Neuronal stem cell (in vitro differentiated cells): ENCODE measurements at regions not wholly inside any gene's neighbourhood (a gene's known extent, or its start where the extent isn't known, plus 50 kb on each side); places are given as distances from the start of the nearest gene placed in this dataset.
A peak's percentile ranks its signal among the peaks of the same experiment; 100 is the strongest.
"Not testable (repeated sequence)": the region's sequence is repeated elsewhere in the genome, so short reads cannot be mapped to it uniquely, and the experiment has no call there.

ENCODE experiments used
- DNase-seq: peaks from one replicate; pipeline ENCODE4 v3.0.0-alpha.2; 2013; ENCODE audit warnings: low spot score
- H2AFZ ChIP-seq: one replicate; pipeline ENCODE4 v1.6.1; 2013; ENCODE audit warnings: mild to moderate bottlenecking, low read length, inconsistent platforms
- H2AK5ac ChIP-seq: 2 replicates; pipeline ENCODE4 v1.6.1; 2013; ENCODE audit warnings: low read depth, mild to moderate bottlenecking, inconsistent platforms, low read length, moderate library complexity, mixed read lengths
- H2BK120ac ChIP-seq: 2 replicates; pipeline ENCODE4 v1.6.1; 2013; ENCODE audit warnings: low read depth, mild to moderate bottlenecking, inconsistent platforms, low read length, moderate library complexity, mixed read lengths
- H2BK12ac ChIP-seq: one replicate; pipeline ENCODE4 v1.6.1; 2013; ENCODE audit warnings: low read length, inconsistent platforms
- H2BK15ac ChIP-seq: 2 replicates; pipeline ENCODE4 v1.6.1; 2013; ENCODE audit warnings: mild to moderate bottlenecking, low read length, inconsistent platforms, mixed read lengths
- H2BK5ac ChIP-seq: one replicate; pipeline ENCODE4 v1.6.1; 2013; ENCODE audit warnings: inconsistent platforms, mild to moderate bottlenecking, low read length, moderate library complexity
- H3K14ac ChIP-seq: one replicate; pipeline ENCODE4 v1.6.1; 2013; ENCODE audit warnings: low read length, inconsistent platforms
- H3K18ac ChIP-seq: 2 replicates; pipeline ENCODE4 v1.6.1; 2013; ENCODE audit warnings: low read length, inconsistent platforms
- H3K23ac ChIP-seq: 2 replicates; pipeline ENCODE4 v1.6.1; 2013; ENCODE audit warnings: low read depth, mild to moderate bottlenecking, mixed read lengths, low read length, inconsistent platforms; ENCODE audit not compliant: poor library complexity
- H3K27ac ChIP-seq: replicated peaks from 3 replicates; pipeline ENCODE4 v1.5.1; 2013; ENCODE audit warnings: low read length, inconsistent platforms
- H3K27me3 ChIP-seq, 3 experiments: 2 replicates each; pipeline ENCODE4 v1.6.1; 2013; ENCODE audit warnings: low read length in 3 of 3, mild to moderate bottlenecking in 2 of 3, inconsistent platforms in 1 of 3, low read depth in 1 of 3, mixed read lengths in 1 of 3, moderate library complexity in 1 of 3; ENCODE audit not compliant: control insufficient read depth in 3 of 3, insufficient read depth in 3 of 3
- H3K36me3 ChIP-seq, 2 donors: replicated peaks in 1 of 2; 2 replicates each; pipeline ENCODE4 v1.6.1; 2013; ENCODE audit warnings: low read length in 2 of 2; ENCODE audit not compliant: control insufficient read depth in 2 of 2, insufficient read depth in 2 of 2
- H3K4ac ChIP-seq: 2 replicates; pipeline ENCODE4 v1.6.1; 2013; ENCODE audit warnings: inconsistent platforms, mild to moderate bottlenecking, low read length, moderate library complexity
- H3K4me1 ChIP-seq, 2 donors: 1 replicate in 1 of 2; 2 replicates in 1 of 2; pipeline ENCODE4 v1.6.1; 2013; ENCODE audit warnings: low read length in 2 of 2, low read depth in 1 of 2; ENCODE audit not compliant: control insufficient read depth in 2 of 2, insufficient read depth in 1 of 2
- H3K4me2 ChIP-seq: one replicate; pipeline ENCODE4 v1.6.1; 2013; ENCODE audit warnings: mild to moderate bottlenecking, low read length, inconsistent platforms; ENCODE audit not compliant: insufficient read depth, poor library complexity, severe bottlenecking
- H3K4me3 ChIP-seq, 2 donors: 2 replicates each; pipeline ENCODE4 v1.5.1; 2013; ENCODE audit warnings: low read length in 2 of 2, mild to moderate bottlenecking in 2 of 2, inconsistent platforms in 1 of 2, moderate library complexity in 1 of 2
- H3K79me1 ChIP-seq: one replicate; pipeline ENCODE4 v1.6.1; 2013; ENCODE audit warnings: low read depth, mild to moderate bottlenecking, inconsistent platforms, low read length, moderate library complexity
- H3K9ac ChIP-seq: one replicate; pipeline ENCODE4 v1.6.1; 2013; ENCODE audit warnings: mild to moderate bottlenecking, low read depth, low read length, inconsistent platforms; ENCODE audit not compliant: poor library complexity
- H3K9me3 ChIP-seq, 2 donors: replicated peaks in 1 of 2; 2 replicates each; pipeline versions ENCODE3 to v1.6.1; 2013; ENCODE audit warnings: low read length in 2 of 2, mild to moderate bottlenecking in 2 of 2, inconsistent platforms in 1 of 2, low read depth in 1 of 2, mixed read lengths in 1 of 2, moderate library complexity in 1 of 2; ENCODE audit not compliant: control insufficient read depth in 2 of 2, insufficient read depth in 1 of 2
- H4K8ac ChIP-seq: one replicate; pipeline ENCODE4 v1.6.1; 2013; ENCODE audit warnings: low read depth, mild to moderate bottlenecking, inconsistent platforms, low read length, moderate library complexity
- H4K91ac ChIP-seq: one replicate; pipeline ENCODE4 v1.6.1; 2013; ENCODE audit warnings: low read length, low read depth, mild to moderate bottlenecking, inconsistent platforms; ENCODE audit not compliant: poor library complexity
- WGBS, 2 donors: extraction: QIAGEN DNeasy Blood & Tissue Kit; methylation state at CpG; one replicate each; pipeline ENCODE4 v1.1.7; 2013; ENCODE audit warnings: missing lambda C conversion rate in 2 of 2, mixed read lengths in 1 of 2; ENCODE audit not compliant: insufficient read length in 2 of 2, insufficient replicate concordance in 1 of 2; ENCODE audit errors: extremely low coverage in 2 of 2; 5-methylcytosine and 5-hydroxymethylcytosine counted together

DNA sequence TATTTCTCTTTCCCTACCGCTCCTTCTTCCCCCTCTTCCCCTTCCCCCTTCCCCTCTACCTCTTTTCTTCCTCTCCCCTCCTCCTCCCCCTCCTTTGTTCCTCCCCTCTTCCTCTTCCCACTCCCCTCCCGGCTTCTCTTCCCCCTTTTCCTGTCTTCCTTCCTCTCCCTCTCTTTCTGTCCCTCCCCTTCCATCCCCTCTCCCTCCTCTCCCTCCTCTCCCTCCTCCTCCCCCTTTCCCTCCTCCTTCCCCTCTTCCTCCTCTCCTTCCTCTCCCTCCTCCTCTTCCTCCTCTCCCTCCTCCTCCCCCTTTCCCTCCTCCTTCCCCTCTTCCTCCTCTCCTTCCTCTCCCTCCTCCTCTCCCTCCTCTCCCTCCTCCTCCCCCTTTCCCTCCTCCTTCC is 81.5 kb downstream of the TFAP2C start:
- not testable (repeated sequence) for H3K18ac ChIP-seq, H3K27ac ChIP-seq
- no CpG with 5 or more reads among the region's 2 CpGs for WGBS, 2 donors

GRCh38 chr20:56711018-56711417 is 81.9 kb downstream of the TFAP2C start:
- Histone ChIP-seq H3K27ac (no peak overlapping the region), H3K9me3 (no peaks in the 10 kb centered on the region), H3K4ac (no peak overlapping the region), H2AFZ (no peak overlapping the region), H2BK5ac (no peak overlapping the region), H2AK5ac (no peak overlapping the region), H3K9ac (no peak overlapping the region), H3K79me1 (no peaks in the 10 kb centered on the region), H2BK15ac (no peak overlapping the region), H3K4me2 (no peak overlapping the region), H2BK120ac (no peak overlapping the region), H3K4me1 (peaks cover 0 to 5% of the 10 kb centered on the region in 2 donors), H2BK12ac (no peak overlapping the region), H3K27me3 (peaks cover 0 to 2% (median 0%) of the 10 kb centered on the region in 3 experiments), H4K8ac (no peak overlapping the region), H3K18ac (no peak overlapping the region), H3K4me3 (no peak overlapping the region), H4K91ac (no peak overlapping the region), H3K14ac (no peak overlapping the region), H3K23ac (no peak overlapping the region), H3K36me3 (no peaks in the 10 kb centered on the region)
- WGBS, 2 donors, result no CpG with 5 or more reads among the region's 6 CpGs
- no peak for DNase-seq

More for the DNA sequence above, 81.5 kb downstream of the TFAP2C start:
- H3K4ac ChIP-seq, H2BK120ac ChIP-seq, H3K4me1 ChIP-seq, H4K91ac ChIP-seq, H3K27me3 ChIP-seq, H2AFZ ChIP-seq, H3K9me3 ChIP-seq, H2BK5ac ChIP-seq, H4K8ac ChIP-seq, H3K23ac ChIP-seq, H2BK12ac ChIP-seq, H2AK5ac ChIP-seq, H3K36me3 ChIP-seq, H3K79me1 ChIP-seq, H2BK15ac ChIP-seq, H3K4me3 ChIP-seq, H3K4me2 ChIP-seq, DNase-seq, H3K9ac ChIP-seq, H3K14ac ChIP-seq: not testable (repeated sequence)

DNA sequence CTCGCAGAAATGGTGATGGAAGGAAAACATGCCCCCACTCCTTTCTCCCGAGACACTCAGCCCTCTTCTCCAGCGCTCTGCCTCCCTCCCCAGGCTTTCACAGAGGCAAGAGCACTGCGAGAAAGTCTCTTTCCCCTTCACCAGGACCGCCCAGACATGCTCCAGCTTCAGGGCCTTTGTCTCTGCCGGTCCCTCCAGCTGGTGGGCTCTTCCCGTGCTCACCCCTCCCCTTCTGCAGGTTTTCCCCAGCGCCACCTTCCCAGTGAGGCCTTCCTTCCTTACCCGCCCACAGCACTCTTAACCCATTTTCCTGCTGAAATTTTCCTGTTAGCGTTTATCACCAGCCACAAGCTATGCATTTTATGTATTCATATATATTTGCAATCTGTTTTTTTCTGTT is 86.2 kb downstream of the TFAP2C start:
- H3K9ac ChIP-seq, result no peak overlapping the region
- peak overlapping the region; percentile 65 for H4K8ac ChIP-seq
- H3K4me1 ChIP-seq, result peaks cover 0 to 5% of the 10 kb centered on the region in 2 donors
- H2BK120ac ChIP-seq, result no peak overlapping the region
- peak overlapping the region; percentile 81 for H2BK15ac ChIP-seq
- H3K79me1 ChIP-seq, result no peaks in the 10 kb centered on the region
- H3K27ac ChIP-seq, result no peak overlapping the region
- no peak overlapping the region for H4K91ac ChIP-seq
- H3K4me3 ChIP-seq, result no peak overlapping the region
- H3K23ac ChIP-seq, result no peak overlapping the region
- WGBS, 2 donors, result no CpG with 5 or more reads among the region's 10 CpGs
- H2BK5ac ChIP-seq, result peak overlapping the region; percentile 49
- peak overlapping the region; percentile 84 for H3K18ac ChIP-seq
- H3K36me3 ChIP-seq, result no peaks in the 10 kb centered on the region
- H2AFZ ChIP-seq, result peak overlapping the region; percentile 40
- peak overlapping the region; percentile 47 for H3K14ac ChIP-seq
- H3K4me2 ChIP-seq, result peak overlapping the region; percentile 11
- DNase-seq, result no peak
- no peak overlapping the region for H2AK5ac ChIP-seq
- no peaks in the 10 kb centered on the region for H3K27me3 ChIP-seq
- H3K9me3 ChIP-seq, result no peaks in the 10 kb centered on the region
- no peak overlapping the region for H3K4ac ChIP-seq
- no peak overlapping the region for H2BK12ac ChIP-seq

DNA sequence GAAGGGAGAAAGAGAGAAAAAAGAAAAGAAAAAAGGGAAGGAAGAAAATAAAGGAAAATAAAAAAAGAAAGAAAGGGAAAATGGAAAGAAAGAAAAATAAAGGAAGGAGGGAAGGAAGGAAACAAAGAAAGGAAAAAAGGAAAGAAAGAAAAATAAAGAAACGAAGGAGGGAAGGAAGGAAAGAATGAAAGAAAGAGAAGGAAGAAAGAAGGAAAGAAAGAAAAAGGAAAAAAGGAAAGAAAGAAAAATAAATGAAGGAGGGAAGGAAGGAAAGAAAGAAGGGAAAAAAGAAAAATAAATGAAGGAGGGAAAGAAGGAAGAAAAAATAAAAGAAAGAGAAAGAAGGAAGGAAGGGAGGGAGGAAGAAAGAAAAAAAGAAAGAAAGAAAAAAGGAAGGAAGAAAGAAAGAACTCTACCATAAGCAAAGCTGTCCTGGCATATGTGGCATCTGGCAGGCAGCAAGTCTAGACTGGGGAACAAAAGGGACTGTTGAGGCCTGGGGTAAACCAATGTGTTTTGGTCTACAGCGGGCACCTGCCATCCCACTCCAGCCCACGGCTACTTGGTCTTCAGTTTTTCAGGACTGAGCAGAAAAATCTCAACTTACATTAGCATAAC is 86.9 kb downstream of the TFAP2C start:
- Histone ChIP-seq H2BK12ac (no peak overlapping the region), H3K18ac (no peak overlapping the region), H3K4me3 (no peak overlapping the region), H3K23ac (no peak overlapping the region), H2BK5ac (no peak overlapping the region), H3K4me2 (no peak overlapping the region), H3K9ac (no peak overlapping the region), H3K9me3 (no peaks in the 10 kb centered on the region), H4K8ac (no peak overlapping the region), H3K27ac (no peak overlapping the region), H3K14ac (no peak overlapping the region), H2BK120ac (no peak overlapping the region), H2BK15ac (no peak overlapping the region), H4K91ac (no peak overlapping the region), H3K4me1 (peaks cover 0 to 5% of the 10 kb centered on the region in 2 donors), H2AK5ac (no peak overlapping the region), H3K4ac (no peak overlapping the region), H2AFZ (no peak overlapping the region), H3K27me3 (no peaks in the 10 kb centered on the region), H3K79me1 (no peaks in the 10 kb centered on the region), H3K36me3 (no peaks in the 10 kb centered on the region)
- WGBS, 2 donors, result no CpG with 5 or more reads among the region's 3 CpGs
- no peak for DNase-seq
